Iris pigment epithelial cell (primary cell): ENCODE measurements at regions not wholly inside any gene's neighbourhood (a gene's known extent, or its start where the extent isn't known, plus 50 kb on each side); places are given as distances from the start of the nearest gene placed in this dataset.

Experiments
- DNase-seq: peaks from one replicate; pipeline ENCODE4 v3.0.0-alpha.2; 2011; ENCODE audit warnings: low read depth

DNA sequence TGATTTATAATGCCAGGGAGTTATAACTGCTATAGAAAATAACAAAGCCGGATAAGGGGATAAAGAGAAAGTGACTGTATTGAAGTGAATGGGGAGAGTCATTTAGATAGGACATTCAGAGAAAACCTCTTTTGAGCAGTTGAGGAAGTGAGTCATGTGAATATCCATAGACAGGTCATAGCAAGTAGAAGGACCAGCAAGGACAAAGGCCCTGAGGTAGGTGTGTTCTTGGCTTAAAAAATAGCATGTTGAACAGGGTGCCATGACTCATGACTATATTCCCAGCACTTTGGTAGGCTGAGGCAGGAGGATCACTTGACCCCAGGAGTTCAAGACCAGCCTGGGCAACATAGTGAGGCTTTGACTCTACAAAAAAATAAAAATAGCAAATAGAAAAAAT lies 51.5 kb upstream of the RAP1B start:
- peak; percentile 16 for DNase-seq

DNA sequence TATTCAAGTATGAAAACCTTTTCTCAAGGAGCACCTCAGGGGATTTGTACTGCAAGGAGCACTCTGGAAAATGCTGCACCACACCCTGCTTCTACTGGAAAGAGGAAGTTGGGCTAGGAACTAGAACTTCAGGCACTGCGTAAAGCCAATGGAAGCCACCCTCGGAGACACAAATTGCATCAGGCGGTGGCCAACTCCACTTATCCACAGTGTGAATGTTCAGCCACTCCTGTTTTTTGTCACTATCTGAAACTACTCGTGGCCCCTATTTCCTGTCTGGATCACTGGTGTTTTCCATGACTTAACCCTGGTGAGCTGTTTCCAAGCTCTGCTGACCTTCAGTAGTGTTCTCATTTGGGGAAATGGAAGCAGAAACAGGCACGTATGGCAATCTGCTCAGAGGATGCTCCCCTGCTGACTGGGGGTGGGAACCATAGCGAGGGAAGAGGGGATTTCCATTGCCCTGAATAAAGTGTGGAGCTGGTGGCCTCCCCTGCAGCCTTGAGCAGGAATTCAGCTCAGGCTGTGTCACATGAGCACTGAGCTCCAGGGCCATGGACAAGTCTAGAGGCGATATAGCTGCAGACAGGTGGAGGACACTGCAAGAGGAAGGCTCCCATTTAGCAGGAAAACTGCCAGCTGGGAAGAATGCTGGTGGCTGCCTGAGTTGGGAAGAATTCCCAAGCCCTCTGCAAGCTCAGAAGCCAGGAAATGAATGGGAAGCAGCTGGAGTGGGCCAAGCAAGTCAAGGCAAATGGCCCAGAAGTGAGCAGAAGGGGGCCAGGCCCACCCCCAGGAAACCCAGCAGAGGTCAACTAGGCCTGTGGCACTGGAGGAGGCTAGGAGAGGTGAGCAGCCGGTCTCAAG lies 50.5 kb upstream of the RAP1B start:
- DNase-seq = peak; percentile 11

DNA sequence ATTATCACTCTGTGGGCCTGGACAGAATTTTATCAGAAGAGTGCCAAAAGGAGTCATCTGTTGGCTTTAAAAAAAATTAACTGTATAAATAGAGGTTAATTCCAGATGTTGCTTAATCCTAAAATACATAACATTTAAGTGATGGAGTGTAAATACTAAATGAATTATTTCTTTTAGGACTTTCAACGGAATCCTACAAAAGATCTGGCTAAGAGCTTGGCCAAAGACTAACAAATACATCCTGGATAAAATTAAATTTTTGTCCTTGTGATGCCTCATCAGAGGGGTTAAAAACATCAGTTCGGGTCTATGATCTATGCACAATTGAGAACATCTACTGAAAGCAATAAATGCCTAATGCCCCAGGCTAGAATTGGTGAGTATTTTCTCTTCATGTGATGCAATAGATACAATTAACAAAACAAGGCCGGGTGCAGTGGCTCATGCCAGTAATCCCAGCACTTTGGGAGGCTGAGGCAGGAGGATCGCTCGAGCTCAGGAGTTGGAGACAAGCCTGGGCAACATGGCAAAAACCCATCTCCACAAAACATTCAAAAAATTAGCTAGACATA lies 49.8 kb upstream of the RAP1B start:
- no peak for DNase-seq
